Astrocyte (in vitro differentiated cells and primary cell): ENCODE measurements at regions not wholly inside any gene's neighbourhood (a gene's known extent, or its start where the extent isn't known, plus 50 kb on each side); places are given as distances from the start of the nearest gene placed in this dataset.

Experiments used
- DNase-seq: peaks from one replicate; pipeline ENCODE4 v3.0.0-alpha.2; 2010; ENCODE audit warnings: low read depth
- FAIRE-seq: peaks from 2 replicates; lab custom pipeline; 2011; peaks lifted over from hg19 to GRCh38; lab: Jason Lieb, UNC
- H2AFZ ChIP-seq: 2 replicates; pipeline ENCODE4 v1.6.0; 2012; ENCODE audit warnings: low read depth, low read length, inconsistent platforms
- H3K27ac ChIP-seq: 2 replicates; pipeline ENCODE4 v1.5.1; 2011; ENCODE audit warnings: low read depth, low read length, inconsistent platforms
- H3K27me3 ChIP-seq: 2 replicates; pipeline ENCODE4 v1.6.0; 2011; ENCODE audit warnings: low read length, inconsistent platforms; ENCODE audit not compliant: insufficient read depth
- H3K36me3 ChIP-seq: 2 replicates; pipeline ENCODE4 v1.5.1; 2011; ENCODE audit warnings: low read length, inconsistent platforms; ENCODE audit not compliant: insufficient read depth
- H3K4me1 ChIP-seq: 2 replicates; pipeline ENCODE4 v1.5.1; 2011; ENCODE audit warnings: low read length, inconsistent platforms; ENCODE audit not compliant: insufficient read depth
- H3K4me2 ChIP-seq: 2 replicates; pipeline ENCODE4 v1.6.0; 2012; ENCODE audit warnings: low read length, inconsistent platforms
- H3K4me3 ChIP-seq: 2 replicates; pipeline ENCODE4 v1.5.1; 2011; ENCODE audit warnings: low read depth, mild to moderate bottlenecking, low read length, inconsistent platforms; ENCODE audit not compliant: insufficient read depth
- H3K79me2 ChIP-seq: 2 replicates; pipeline ENCODE4 v1.6.0; 2012; ENCODE audit warnings: mild to moderate bottlenecking, low read length, inconsistent platforms; ENCODE audit not compliant: insufficient read depth
- H3K9ac ChIP-seq: 2 replicates; pipeline ENCODE4 v1.6.0; 2012; ENCODE audit warnings: mild to moderate bottlenecking, low read length, inconsistent platforms
- H3K9me3 ChIP-seq: 2 replicates; pipeline ENCODE4 v1.5.1; 2012; ENCODE audit warnings: low read depth, mild to moderate bottlenecking, low read length, inconsistent platforms; ENCODE audit not compliant: insufficient read depth
- H4K20me1 ChIP-seq: 2 replicates; pipeline ENCODE4 v1.6.0; 2012; ENCODE audit warnings: low read length, inconsistent platforms; ENCODE audit not compliant: insufficient read depth
- H3K27ac Mint-ChIP-seq: one replicate; pipeline ENCODE4 v1.8.0; 2021; ENCODE audit warnings: mild to moderate bottlenecking, mixed read lengths; ENCODE audit not compliant: unreplicated experiment
- H3K27me3 Mint-ChIP-seq: one replicate; pipeline ENCODE4 v1.8.0; 2021; ENCODE audit warnings: low read depth, mixed read lengths; ENCODE audit not compliant: unreplicated experiment
- H3K36me3 Mint-ChIP-seq: one replicate; pipeline ENCODE4 v1.8.0; 2021; ENCODE audit warnings: low read depth, mixed read lengths; ENCODE audit not compliant: unreplicated experiment
- H3K4me1 Mint-ChIP-seq: one replicate; pipeline ENCODE4 v1.8.0; 2021; ENCODE audit warnings: low read depth, mixed read lengths; ENCODE audit not compliant: unreplicated experiment
- H3K4me3 Mint-ChIP-seq: one replicate; pipeline ENCODE4 v1.8.0; 2021; ENCODE audit warnings: mild to moderate bottlenecking, moderate library complexity, mixed read lengths; ENCODE audit not compliant: unreplicated experiment
- H3K9me3 Mint-ChIP-seq: one replicate; pipeline ENCODE4 v1.8.0; 2021; ENCODE audit warnings: mild to moderate bottlenecking, mixed read lengths; ENCODE audit not compliant: unreplicated experiment
- EZH2 ChIP-seq: IDR thresholded peaks from 2 replicates; pipeline ENCODE4 v1.6.1; 2012; ENCODE audit warnings: mild to moderate bottlenecking, low read length, inconsistent platforms; ENCODE audit not compliant: insufficient read depth
- TF ChIP-seq, protein P1 (sequence below): IDR thresholded peaks from 2 replicates; pipeline ENCODE4 v1.5.1; 2011; ENCODE audit warnings: low read depth, mild to moderate bottlenecking, inconsistent platforms, low read length, moderate library complexity; ENCODE audit not compliant: insufficient read depth

DNA sequence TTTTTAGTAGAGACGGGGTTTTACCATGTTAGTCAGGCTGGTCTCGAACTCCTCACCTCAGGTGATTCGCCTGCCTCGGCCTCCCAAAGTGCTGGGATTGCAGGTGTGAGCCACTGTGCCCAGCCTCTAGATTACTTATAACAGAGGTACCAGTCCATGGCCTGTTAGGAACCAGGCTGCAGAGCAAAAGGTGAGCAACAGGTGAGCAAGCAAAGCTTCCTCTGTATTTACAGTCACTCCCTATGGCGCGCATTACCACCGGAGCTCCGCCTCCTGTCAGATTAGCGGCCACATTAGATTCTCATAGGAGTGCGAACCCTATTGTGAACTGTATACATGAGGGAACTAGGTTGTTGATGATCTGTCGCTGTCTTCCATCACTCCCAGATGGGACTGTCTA is 178.0 kb upstream of the SALL4 start:
- no peaks in the 10 kb centered on the region for H3K27me3 Mint-ChIP-seq
- H3K4me1 Mint-ChIP-seq = peaks cover 5% of the 10 kb centered on the region
- no peak for DNase-seq

DNA sequence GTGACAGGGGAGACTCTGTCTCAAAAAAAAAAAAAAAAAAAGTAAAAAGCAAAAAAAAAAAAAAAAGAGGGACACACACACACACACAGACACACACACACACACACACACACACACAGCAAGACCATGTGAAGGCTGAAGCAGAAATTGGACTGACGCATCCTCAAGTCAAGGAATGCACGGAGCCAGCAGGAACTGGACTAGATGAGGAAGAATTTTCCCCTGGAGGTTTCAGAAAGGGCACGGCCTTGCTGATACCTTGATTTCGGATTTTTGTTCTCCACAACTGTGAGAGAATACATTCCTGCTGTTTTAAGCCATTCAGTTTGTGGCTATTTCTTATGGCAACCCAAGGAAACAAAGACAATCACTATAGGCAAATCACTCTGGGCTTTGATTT is 176.9 kb upstream of the SALL4 start:
- Mint-ChIP-seq H3K4me3 (no peak overlapping the region), H3K9me3 (peaks cover 7% of the 10 kb centered on the region), H3K4me1 (no peaks in the 10 kb centered on the region), H3K36me3 (peaks cover 2% of the 10 kb centered on the region), H3K27me3 (no peaks in the 10 kb centered on the region), H3K27ac (no peak overlapping the region)
- no peaks in the 10 kb centered on the region for H3K27me3 ChIP-seq
- no peaks in the 10 kb centered on the region for H4K20me1 ChIP-seq
- FAIRE-seq (no peak), DNase-seq (no peak)
- no peak overlapping the region for H2AFZ ChIP-seq
- H3K9ac ChIP-seq = no peak overlapping the region
- H3K9me3 ChIP-seq = peaks cover 6% of the 10 kb centered on the region
- no peak for TF ChIP-seq EZH2
- TF ChIP-seq, protein P1, sequence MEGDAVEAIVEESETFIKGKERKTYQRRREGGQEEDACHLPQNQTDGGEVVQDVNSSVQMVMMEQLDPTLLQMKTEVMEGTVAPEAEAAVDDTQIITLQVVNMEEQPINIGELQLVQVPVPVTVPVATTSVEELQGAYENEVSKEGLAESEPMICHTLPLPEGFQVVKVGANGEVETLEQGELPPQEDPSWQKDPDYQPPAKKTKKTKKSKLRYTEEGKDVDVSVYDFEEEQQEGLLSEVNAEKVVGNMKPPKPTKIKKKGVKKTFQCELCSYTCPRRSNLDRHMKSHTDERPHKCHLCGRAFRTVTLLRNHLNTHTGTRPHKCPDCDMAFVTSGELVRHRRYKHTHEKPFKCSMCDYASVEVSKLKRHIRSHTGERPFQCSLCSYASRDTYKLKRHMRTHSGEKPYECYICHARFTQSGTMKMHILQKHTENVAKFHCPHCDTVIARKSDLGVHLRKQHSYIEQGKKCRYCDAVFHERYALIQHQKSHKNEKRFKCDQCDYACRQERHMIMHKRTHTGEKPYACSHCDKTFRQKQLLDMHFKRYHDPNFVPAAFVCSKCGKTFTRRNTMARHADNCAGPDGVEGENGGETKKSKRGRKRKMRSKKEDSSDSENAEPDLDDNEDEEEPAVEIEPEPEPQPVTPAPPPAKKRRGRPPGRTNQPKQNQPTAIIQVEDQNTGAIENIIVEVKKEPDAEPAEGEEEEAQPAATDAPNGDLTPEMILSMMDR = no peak
- H3K27ac ChIP-seq = no peak overlapping the region
- no peaks in the 10 kb centered on the region for H3K36me3 ChIP-seq
- no peak overlapping the region for H3K4me3 ChIP-seq
- no peaks in the 10 kb centered on the region for H3K79me2 ChIP-seq
- H3K4me2 ChIP-seq = no peak overlapping the region
- no peaks in the 10 kb centered on the region for H3K4me1 ChIP-seq

More for the DNA sequence above, 178.0 kb upstream of the SALL4 start:
- no peak overlapping the region for H3K4me3 ChIP-seq
- H3K36me3 ChIP-seq = no peaks in the 10 kb centered on the region
- Mint-ChIP-seq H3K36me3 (peaks cover 2% of the 10 kb centered on the region), H3K27ac (no peak overlapping the region), H3K9me3 (peaks cover 7% of the 10 kb centered on the region), H3K4me3 (no peak overlapping the region)
- no peaks in the 10 kb centered on the region for H3K79me2 ChIP-seq
- H3K27ac ChIP-seq = no peak overlapping the region
- H2AFZ ChIP-seq = no peak overlapping the region
- peaks cover 6% of the 10 kb centered on the region for H3K9me3 ChIP-seq
- H3K4me2 ChIP-seq = no peak overlapping the region
- no peak for FAIRE-seq
- H3K4me1 ChIP-seq = peaks cover 3% of the 10 kb centered on the region
- H3K9ac ChIP-seq = no peak overlapping the region
- H4K20me1 ChIP-seq = no peaks in the 10 kb centered on the region
- TF ChIP-seq, protein P1 = no peak
- TF ChIP-seq EZH2 = no peak
- no peaks in the 10 kb centered on the region for H3K27me3 ChIP-seq

DNA sequence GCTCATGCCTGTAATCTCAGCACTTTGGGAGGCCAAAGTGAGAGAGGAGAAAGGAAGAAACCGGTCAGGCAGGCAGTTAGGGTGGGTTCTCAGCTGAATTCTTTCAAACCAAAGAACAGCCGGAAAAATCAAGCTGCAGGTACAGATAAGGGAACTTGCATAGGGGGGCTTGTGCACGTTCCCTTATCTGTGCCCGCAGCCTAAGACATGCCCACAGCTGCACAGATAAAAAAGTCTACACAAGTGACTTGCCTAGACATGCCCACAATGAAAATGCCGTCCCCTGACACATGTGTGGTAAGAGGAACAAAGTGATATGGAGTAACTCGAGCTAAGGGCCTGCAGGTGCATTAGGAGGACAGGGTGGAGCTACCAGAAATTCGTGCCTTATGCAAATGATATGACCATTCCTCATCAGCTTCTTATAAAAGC is 175.8 kb upstream of the SALL4 start:
- no peaks in the 10 kb centered on the region for H3K4me1 Mint-ChIP-seq
- FAIRE-seq = no peak
- peaks cover 2% of the 10 kb centered on the region for H3K36me3 Mint-ChIP-seq

More for the DNA sequence above, 175.8 kb upstream of the SALL4 start:
- Histone ChIP-seq H4K20me1 (no peaks in the 10 kb centered on the region), H3K79me2 (no peaks in the 10 kb centered on the region), H2AFZ (no peak overlapping the region), H3K4me2 (no peak overlapping the region), H3K9ac (no peak overlapping the region), H3K27me3 (no peaks in the 10 kb centered on the region), H3K36me3 (no peaks in the 10 kb centered on the region), H3K27ac (no peak overlapping the region), H3K4me3 (no peak overlapping the region), H3K4me1 (no peaks in the 10 kb centered on the region), H3K9me3 (peaks cover 6% of the 10 kb centered on the region)
- Mint-ChIP-seq H3K27ac (no peak overlapping the region), H3K9me3 (peaks cover 7% of the 10 kb centered on the region), H3K4me3 (no peak overlapping the region), H3K27me3 (no peaks in the 10 kb centered on the region)
- no peak for DNase-seq
- TF ChIP-seq, protein P1 = no peak
- TF ChIP-seq EZH2 = no peak
